Gastroesophageal sphincter (tissue), 4 donors: ENCODE measurements at regions not wholly inside any gene's neighbourhood (a gene's known extent, or its start where the extent isn't known, plus 50 kb on each side); places are given as distances from the start of the nearest gene placed in this dataset.

Source experiments
- ATAC-seq: fragments of 150-250 bp; one replicate; pipeline ENCODE4 v1.9.1; 2016; ENCODE audit warnings: mild to moderate bottlenecking, moderate library complexity
- H3K27ac ChIP-seq, 4 donors: fragments of 200-600 bp; sonication (generic) in 3 of 4; 1 replicate in 3 of 4; 2 replicates in 1 of 4; pipeline ENCODE4 v1.5.1; 2016 to 2019
- H3K27me3 ChIP-seq: fragments of 200-600 bp; sonication (generic); one replicate; pipeline ENCODE4 v1.5.1; 2019
- H3K36me3 ChIP-seq, 2 donors: fragments of 200-600 bp; sonication (generic); one replicate each; pipeline ENCODE4 v1.5.1; 2019; ENCODE audit warnings: control low read depth in 1 of 2
- H3K4me1 ChIP-seq, 3 donors: fragments of 200-600 bp; sonication (generic); 1 replicate in 2 of 3; 2 replicates in 1 of 3; pipeline ENCODE4 v1.5.1; 2016 to 2019; ENCODE audit warnings: control low read depth in 2 of 3
- H3K4me3 ChIP-seq, 2 donors: fragments of 200-600 bp; sonication (generic); one replicate each; pipeline ENCODE4 v1.5.1; 2019; ENCODE audit warnings: mild to moderate bottlenecking in 1 of 2, moderate library complexity in 1 of 2
- H3K9me3 ChIP-seq, 3 donors: fragments of 200-600 bp; sonication (generic); one replicate each; pipeline ENCODE4 v1.5.1; 2017 to 2019; ENCODE audit warnings: control low read depth in 2 of 3
- EP300 ChIP-seq: sonication (generic); formaldehyde crosslinking; IDR thresholded peaks from one replicate; pipeline ENCODE4 v1.6.1; 2017; ENCODE audit warnings: antibody characterized with exemption, mild to moderate bottlenecking
- POLR2A ChIP-seq, 2 donors: fragments of 450-650 bp; IDR thresholded peaks; one replicate each; pipeline ENCODE4 v1.6.1; 2017; ENCODE audit warnings: antibody characterized with exemption in 2 of 2, mild to moderate bottlenecking in 2 of 2, moderate library complexity in 1 of 2
- POLR2AphosphoS5 ChIP-seq: sonication (generic); formaldehyde crosslinking; IDR thresholded peaks from one replicate; pipeline ENCODE4 v1.6.1; 2017; ENCODE audit warnings: antibody characterized with exemption
- WGBS, 2 donors: methylation state at CpG; one replicate each; pipeline ENCODE4 v1.1.5; 2018; ENCODE audit warnings: low coverage in 1 of 2; 5-methylcytosine and 5-hydroxymethylcytosine counted together
- TF ChIP-seq, protein P1 (sequence below), 4 experiments: fragments of 200-600 bp in 2 of 4; fragments of 450-650 bp in 2 of 4; sonication (generic) in 1 of 4; IDR thresholded peaks; one replicate each; pipeline ENCODE4 v1.5.1; 2017 to 2019; ENCODE audit warnings: antibody characterized with exemption in 4 of 4, mild to moderate bottlenecking in 2 of 4, moderate library complexity in 2 of 4

DNA sequence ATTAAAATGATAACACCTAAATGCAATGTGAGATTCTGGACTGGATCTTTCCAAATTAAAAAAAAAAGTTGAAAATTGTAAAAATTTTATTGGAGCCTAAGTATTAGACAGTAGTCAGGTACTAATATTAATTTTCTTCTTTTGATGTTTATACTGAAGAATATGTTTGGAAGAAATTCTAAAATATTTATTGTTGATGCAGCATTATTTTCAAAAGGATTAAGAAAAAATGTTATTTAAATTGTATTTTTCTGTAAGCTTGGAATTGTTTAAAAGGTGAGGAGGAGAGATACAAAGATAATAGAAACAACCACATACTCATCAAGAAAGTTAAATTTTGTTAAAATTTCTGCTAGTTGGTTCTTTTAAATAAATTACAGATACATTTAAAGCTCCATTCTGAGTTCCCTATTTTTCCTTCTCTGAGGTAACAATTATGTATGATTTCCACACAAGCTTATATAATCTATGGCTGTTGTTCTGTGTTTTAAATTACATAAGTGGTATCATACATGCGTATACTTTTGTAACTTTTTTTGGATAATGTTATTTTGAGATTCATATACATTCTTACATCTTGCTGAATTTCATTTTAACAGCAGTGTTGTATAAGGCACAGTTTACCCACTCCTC, 180.3 kb upstream of the RGS18 start:
- Histone ChIP-seq H3K4me1 (no peaks in the 10 kb centered on the region), H3K27me3 (no peaks in the 10 kb centered on the region), H3K36me3 (no peaks in the 10 kb centered on the region), H3K27ac (no peak overlapping the region), H3K9me3 (peaks cover 0 to 6% (median 0%) of the 10 kb centered on the region in 3 donors), H3K4me3 (no peak overlapping the region)
- ATAC-seq, result no peak
- TF ChIP-seq EP300, result no peak
- no peak for TF ChIP-seq POLR2AphosphoS5
- TF ChIP-seq, protein P1, sequence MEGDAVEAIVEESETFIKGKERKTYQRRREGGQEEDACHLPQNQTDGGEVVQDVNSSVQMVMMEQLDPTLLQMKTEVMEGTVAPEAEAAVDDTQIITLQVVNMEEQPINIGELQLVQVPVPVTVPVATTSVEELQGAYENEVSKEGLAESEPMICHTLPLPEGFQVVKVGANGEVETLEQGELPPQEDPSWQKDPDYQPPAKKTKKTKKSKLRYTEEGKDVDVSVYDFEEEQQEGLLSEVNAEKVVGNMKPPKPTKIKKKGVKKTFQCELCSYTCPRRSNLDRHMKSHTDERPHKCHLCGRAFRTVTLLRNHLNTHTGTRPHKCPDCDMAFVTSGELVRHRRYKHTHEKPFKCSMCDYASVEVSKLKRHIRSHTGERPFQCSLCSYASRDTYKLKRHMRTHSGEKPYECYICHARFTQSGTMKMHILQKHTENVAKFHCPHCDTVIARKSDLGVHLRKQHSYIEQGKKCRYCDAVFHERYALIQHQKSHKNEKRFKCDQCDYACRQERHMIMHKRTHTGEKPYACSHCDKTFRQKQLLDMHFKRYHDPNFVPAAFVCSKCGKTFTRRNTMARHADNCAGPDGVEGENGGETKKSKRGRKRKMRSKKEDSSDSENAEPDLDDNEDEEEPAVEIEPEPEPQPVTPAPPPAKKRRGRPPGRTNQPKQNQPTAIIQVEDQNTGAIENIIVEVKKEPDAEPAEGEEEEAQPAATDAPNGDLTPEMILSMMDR (IDR thresholded peaks at IDR 0.05), result no peak
- TF ChIP-seq POLR2A (IDR thresholded peaks at IDR 0.05), result no peak
- 95 to 100% methylated on average over 1 of the region's 1 CpG for WGBS, 2 donors

DNA sequence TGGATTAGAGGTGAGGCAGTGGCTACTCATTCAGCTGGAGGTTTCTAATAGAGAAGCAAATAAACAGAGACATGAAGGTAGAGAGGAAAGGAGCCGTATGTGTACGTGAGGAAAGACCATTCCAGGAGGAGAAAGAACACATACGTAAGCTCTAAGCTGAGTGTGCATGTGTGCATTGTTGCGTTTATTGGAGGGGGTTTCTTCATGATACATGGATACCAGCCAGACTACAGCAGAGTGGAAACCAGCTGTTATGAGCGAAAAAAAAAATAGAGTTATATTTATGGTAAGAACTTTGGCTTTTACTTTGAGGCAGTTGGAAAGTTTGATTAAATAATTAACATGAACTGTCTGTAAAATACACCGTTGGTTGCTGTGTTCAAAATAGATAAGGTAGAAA, 173.4 kb upstream of the RGS18 start:
- Histone ChIP-seq H3K36me3 (no peaks in the 10 kb centered on the region), H3K4me3 (no peak overlapping the region), H3K27ac (no peak overlapping the region), H3K27me3 (no peaks in the 10 kb centered on the region), H3K4me1 (no peaks in the 10 kb centered on the region), H3K9me3 (peaks cover 0 to 8% (median 0%) of the 10 kb centered on the region in 3 donors)
- WGBS, 2 donors, result 37 to 71% methylated on average over 5 to 6 of the region's 6 CpGs
- no peak for ATAC-seq
- TF ChIP-seq, protein P1 (IDR thresholded peaks at IDR 0.05), result no peak
- TF ChIP-seq EP300 (no peak), POLR2AphosphoS5 (no peak), POLR2A (IDR thresholded peaks at IDR 0.05) (no peak)

DNA sequence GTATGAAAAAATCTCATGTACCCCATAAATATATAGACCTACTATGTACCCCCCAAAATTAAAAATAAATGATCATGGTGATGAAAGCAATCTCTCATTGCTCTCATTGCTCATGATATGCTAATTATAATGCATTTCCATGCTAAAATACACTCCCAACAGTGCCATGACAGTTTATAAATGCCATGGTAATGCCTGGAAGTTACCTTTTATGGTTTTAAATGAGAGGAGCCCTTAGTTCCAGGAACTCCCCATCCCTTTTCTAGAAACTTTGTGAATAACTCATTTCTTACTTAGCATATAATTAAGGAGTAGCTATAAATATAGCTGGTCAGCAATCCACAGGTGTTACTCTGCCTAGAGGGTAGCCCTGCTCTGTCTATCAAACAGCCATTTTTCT, 166.1 kb upstream of the RGS18 start:
- Histone ChIP-seq H3K27ac (no peak overlapping the region), H3K4me3 (no peak overlapping the region), H3K27me3 (no peaks in the 10 kb centered on the region), H3K4me1 (no peaks in the 10 kb centered on the region), H3K36me3 (no peaks in the 10 kb centered on the region), H3K9me3 (no peaks in the 10 kb centered on the region)
- ATAC-seq, result no peak
- TF ChIP-seq POLR2A (IDR thresholded peaks at IDR 0.05) (no peak), POLR2AphosphoS5 (no peak), EP300 (no peak)
- TF ChIP-seq, protein P1 (IDR thresholded peaks at IDR 0.05), result no peak

DNA sequence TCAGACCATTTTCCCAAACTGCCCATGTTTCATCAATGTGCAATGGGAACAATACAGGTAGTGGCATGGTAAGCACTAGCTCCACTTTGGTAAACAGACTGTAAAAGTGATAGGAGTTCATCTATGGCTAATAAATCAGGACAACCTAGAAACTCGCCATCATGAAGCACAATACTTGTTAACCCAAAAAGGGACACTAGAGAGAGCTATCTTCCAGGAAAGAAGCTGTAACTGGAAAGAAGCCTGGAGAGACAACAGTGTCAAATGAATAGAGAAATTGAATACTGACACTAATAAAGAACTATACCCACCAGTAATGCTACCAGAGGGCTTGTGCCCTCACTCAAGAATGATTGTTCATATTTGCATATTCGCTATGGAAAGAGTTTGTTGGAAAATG, 164.7 kb upstream of the RGS18 start:
- no peak for ATAC-seq
- Histone ChIP-seq H3K4me1 (no peaks in the 10 kb centered on the region), H3K27ac (no peak overlapping the region), H3K4me3 (no peak overlapping the region), H3K9me3 (no peaks in the 10 kb centered on the region), H3K36me3 (no peaks in the 10 kb centered on the region), H3K27me3 (no peaks in the 10 kb centered on the region)
- TF ChIP-seq POLR2A (IDR thresholded peaks at IDR 0.05) (no peak), POLR2AphosphoS5 (no peak), EP300 (no peak)
- TF ChIP-seq, protein P1 (IDR thresholded peaks at IDR 0.05), result no peak
- WGBS, 2 donors, result 58 to 73% methylated on average over 2 of the region's 2 CpGs

DNA sequence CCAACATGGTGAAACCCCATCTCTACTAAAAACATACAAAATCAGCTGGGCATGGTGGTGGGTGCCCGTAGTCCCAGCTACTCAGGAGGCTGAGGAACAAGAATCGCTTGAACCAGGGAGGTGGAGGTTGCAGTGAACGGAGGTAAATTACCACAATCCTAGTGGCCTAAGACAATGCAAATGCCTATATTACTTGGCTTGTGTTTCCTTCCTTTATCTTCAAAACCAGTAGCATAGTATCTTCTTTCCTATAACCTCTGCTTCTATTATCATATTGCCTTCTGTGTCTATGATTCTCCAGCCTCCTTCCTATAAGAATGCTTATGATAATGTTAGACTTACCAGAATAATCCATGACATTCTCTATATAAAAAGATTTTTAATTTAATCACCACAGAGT, 156.2 kb upstream of the RGS18 start:
- H3K4me3 ChIP-seq, result no peak overlapping the region
- 96 to 100% methylated on average over 3 of the region's 3 CpGs for WGBS, 2 donors
- H3K36me3 ChIP-seq, result no peaks in the 10 kb centered on the region
- H3K27me3 ChIP-seq, result no peaks in the 10 kb centered on the region
- no peak overlapping the region for H3K27ac ChIP-seq
- no peak for ATAC-seq
- no peak for TF ChIP-seq POLR2A (IDR thresholded peaks at IDR 0.05)
- TF ChIP-seq, protein P1 (IDR thresholded peaks at IDR 0.05), result no peak
- TF ChIP-seq POLR2AphosphoS5, result no peak
- TF ChIP-seq EP300, result no peak
- H3K9me3 ChIP-seq, result no peaks in the 10 kb centered on the region
- no peaks in the 10 kb centered on the region for H3K4me1 ChIP-seq
